Heart right ventricle (tissue), 16 donors: ENCODE measurements at regions not wholly inside any gene's neighbourhood (a gene's known extent, or its start where the extent isn't known, plus 50 kb on each side); places are given as distances from the start of the nearest gene placed in this dataset.

Experiments used
- ATAC-seq, 8 donors: fragments of 200-7000 bp; cut with Tn5 transposase; one replicate each; pipeline ENCODE4 v1.9.1; 2020; ENCODE audit warnings: mild to moderate bottlenecking in 8 of 8, moderate library complexity in 8 of 8, moderate number of reproducible peaks in 1 of 8
- DNase-seq, 2 donors: peaks; one replicate each; pipeline ENCODE4 v3.0.0-alpha.2; 2020
- H3K27ac ChIP-seq, 10 donors: fragments of 200-600 bp; sonication (generic) in 2 of 10; one replicate each; pipeline versions ENCODE4 v1.5.0 to v1.8.0; 2020 to 2022; ENCODE audit warnings: mild to moderate bottlenecking in 3 of 10
- H3K27me3 ChIP-seq, 7 donors: fragments of 200-600 bp; one replicate each; pipeline ENCODE4 v1.8.0; 2021 to 2022; ENCODE audit warnings: mild to moderate bottlenecking in 2 of 7
- H3K36me3 ChIP-seq, 9 donors: fragments of 200-600 bp; sonication (generic) in 1 of 9; one replicate each; pipeline versions ENCODE4 v1.5.0 to v1.8.0; 2020 to 2022; ENCODE audit warnings: mild to moderate bottlenecking in 2 of 9
- H3K4me1 ChIP-seq, 9 donors: fragments of 200-600 bp; sonication (generic) in 1 of 9; one replicate each; pipeline versions ENCODE4 v1.5.0 to v1.8.0; 2020 to 2022; ENCODE audit warnings: mild to moderate bottlenecking in 4 of 9
- H3K4me3 ChIP-seq, 10 donors: fragments of 200-600 bp; sonication (generic) in 2 of 10; one replicate each; pipeline versions ENCODE4 v1.5.0 to v1.8.0; 2020 to 2022; ENCODE audit warnings: mild to moderate bottlenecking in 7 of 10, moderate library complexity in 2 of 10
- H3K9me3 ChIP-seq, 11 donors: fragments of 200-600 bp in 10 of 11; sonication (generic) in 2 of 11; one replicate each; pipeline versions ENCODE4 v1.5.0 to v1.8.0; 2013 to 2022; ENCODE audit warnings: mild to moderate bottlenecking in 2 of 11, control low read depth in 1 of 11, moderate library complexity in 1 of 11
- CTCF ChIP-seq, 9 donors: fragments of 200-600 bp; sonication (generic) in 2 of 9; IDR thresholded peaks; one replicate each; pipeline versions ENCODE4 v1.5.0 to v1.8.0; 2021 to 2022; ENCODE audit warnings: antibody characterized with exemption in 9 of 9, mild to moderate bottlenecking in 5 of 9, moderate library complexity in 1 of 9
- WGBS, 2 donors: extraction: QIAGEN DNeasy Blood & Tissue Kit; methylation state at CpG; one replicate each; pipeline ENCODE4 v1.1.7; 2013; ENCODE audit warnings: inconsistent platforms in 1 of 2; 5-methylcytosine and 5-hydroxymethylcytosine counted together
- intact Hi-C, 10 donors: fragments of 100-400 bp; cut with DNase I; formaldehyde crosslinking; loops; one replicate each; pipeline versions ENCODE4 v1.11.1 to v1.14.2; 2022
- donor health status: Arrhythmogenic right ventricular cardiomyopathy.
- donor health status: ischemic (EF 13 %, LVEDD 7.1; RV severe dilation, severe dysfunction).
- donor health status: healthy with polysubstance abuse.
- donor health status: DM: no; HTN: yes; CAD: no.
- donor health status: DM: no; HTN: no; CAD: no.
- donor health status: ischemic (EF 25% LVEDD 6.9; RV normal size, moderate dysfunction).
- donor health status: ischemic (EF 25% LVEDD 5.7; RV mildly dilated, moderate dysfunction).
- donor health status: healthy.
- donor health status: DM: yes; HTN: yes; CAD: no.
- donor health status: Ischemic cardiomyopathy.
- donor health status: ischemic (EF 35%, LVEDD 5.7; RV mildly dilated, moderate dysfunction).
- donor health status: nonischemic (EF 11% LVEDD 7.7; RV severe dilation, severe dysfunction).
- donor health status: DM: yes; HTN: yes; CAD: no.
- donor health status: PGD.
- donor health status: ischemic (EF 29% LVEDD 5.4; RV normal size, mild dysfunction).
- donor health status: nonischemic (EF 23%, LVEDD 6.1; RV moderate dilation, normal function).

GRCh38 chrX:142593361-142593862, 388.3 kb upstream of the MAGEC2 start:
- H3K36me3 ChIP-seq = no peaks in the 10 kb centered on the region
- WGBS, 2 donors = 87 to 89% methylated on average over 7 of the region's 7 CpGs
- intact Hi-C loops = no loop called here
- DNase-seq = no peak
- TF ChIP-seq CTCF (IDR thresholded peaks at IDR 0.05) = no peak
- H3K4me3 ChIP-seq = no peak overlapping the region
- ATAC-seq = no peak
- H3K27me3 ChIP-seq = no peaks in the 10 kb centered on the region
- H3K9me3 ChIP-seq = peaks cover 0 to 6% (median 0%) of the 10 kb centered on the region in 11 donors
- no peak overlapping the region for H3K27ac ChIP-seq
- no peaks in the 10 kb centered on the region for H3K4me1 ChIP-seq

- H3K36me3 ChIP-seq = no peaks in the 10 kb centered on the region
- peaks cover 0 to 35% (median 0%) of the 10 kb centered on the region in 11 donors for H3K9me3 ChIP-seq
- H3K27ac ChIP-seq = no peak overlapping the region
- intact Hi-C loops = no loop called here
- no peaks in the 10 kb centered on the region for H3K4me1 ChIP-seq
- ATAC-seq = no peak
- H3K27me3 ChIP-seq = no peaks in the 10 kb centered on the region
- 49 to 52% methylated on average over 3 of the region's 3 CpGs for WGBS, 2 donors
- no peak overlapping the region for H3K4me3 ChIP-seq
- DNase-seq = no peak
- no peak for TF ChIP-seq CTCF (IDR thresholded peaks at IDR 0.05)
These were observed 371.5 kb upstream of the MAGEC2 start for GRCh38 chrX:142576615-142577014.

- Histone ChIP-seq H3K4me3 (no peak overlapping the region), H3K27me3 (no peaks in the 10 kb centered on the region), H3K4me1 (no peaks in the 10 kb centered on the region), H3K9me3 (peaks cover 0 to 5% (median 0%) of the 10 kb centered on the region in 11 donors), H3K36me3 (no peaks in the 10 kb centered on the region), H3K27ac (no peak overlapping the region)
- intact Hi-C loops = no loop called here
- DNase-seq = no peak
- no peak for TF ChIP-seq CTCF (IDR thresholded peaks at IDR 0.05)
- no peak for ATAC-seq
- WGBS, 2 donors = 53 to 74% methylated on average over 3 of the region's 3 CpGs
These were observed 344.8 kb upstream of the MAGEC2 start for GRCh38 chrX:142549923-142550322.

GRCh38 chrX:142505839-142506238, 300.7 kb upstream of the MAGEC2 start:
- ATAC-seq (no peak), DNase-seq (no peak)
- Histone ChIP-seq H3K4me3 (no peak overlapping the region), H3K4me1 (no peaks in the 10 kb centered on the region), H3K27me3 (no peaks in the 10 kb centered on the region), H3K36me3 (no peaks in the 10 kb centered on the region), H3K27ac (no peak overlapping the region), H3K9me3 (no peaks in the 10 kb centered on the region)
- TF ChIP-seq CTCF (IDR thresholded peaks at IDR 0.05) = no peak
- 67 to 73% methylated on average over 3 of the region's 3 CpGs for WGBS, 2 donors
- intact Hi-C loops = no loop called here
